ENCODE measurements at regions not wholly inside any gene's neighbourhood (a gene's known extent, or its start where the extent isn't known, plus 50 kb on each side); places are given as distances from the start of the nearest gene placed in this dataset.

DNA sequence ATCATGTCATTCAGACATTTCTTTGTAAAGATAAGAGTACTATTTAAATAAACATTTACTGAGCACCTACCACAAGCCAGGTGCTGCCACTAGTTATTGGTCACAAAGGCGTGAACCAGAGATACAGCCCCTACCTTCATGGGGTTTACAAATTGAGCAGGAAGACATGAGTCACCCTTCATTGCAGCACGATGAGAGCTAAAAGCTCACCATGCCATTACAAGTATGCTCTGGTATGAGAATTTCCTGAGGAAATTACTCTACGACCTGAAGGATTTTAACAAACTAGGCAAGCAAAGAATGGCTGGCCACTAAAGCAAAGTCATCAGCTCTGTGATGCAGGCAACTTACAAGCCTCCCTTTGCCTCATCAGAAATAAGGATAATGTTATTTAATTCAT, 346.8 kb downstream of the BRINP2 start:
- no peak for TF ChIP-seq EZH2 (IDR thresholded peaks at IDR 0.05; ENCODE audit: low read depth)
- TF ChIP-seq, protein P1, sequence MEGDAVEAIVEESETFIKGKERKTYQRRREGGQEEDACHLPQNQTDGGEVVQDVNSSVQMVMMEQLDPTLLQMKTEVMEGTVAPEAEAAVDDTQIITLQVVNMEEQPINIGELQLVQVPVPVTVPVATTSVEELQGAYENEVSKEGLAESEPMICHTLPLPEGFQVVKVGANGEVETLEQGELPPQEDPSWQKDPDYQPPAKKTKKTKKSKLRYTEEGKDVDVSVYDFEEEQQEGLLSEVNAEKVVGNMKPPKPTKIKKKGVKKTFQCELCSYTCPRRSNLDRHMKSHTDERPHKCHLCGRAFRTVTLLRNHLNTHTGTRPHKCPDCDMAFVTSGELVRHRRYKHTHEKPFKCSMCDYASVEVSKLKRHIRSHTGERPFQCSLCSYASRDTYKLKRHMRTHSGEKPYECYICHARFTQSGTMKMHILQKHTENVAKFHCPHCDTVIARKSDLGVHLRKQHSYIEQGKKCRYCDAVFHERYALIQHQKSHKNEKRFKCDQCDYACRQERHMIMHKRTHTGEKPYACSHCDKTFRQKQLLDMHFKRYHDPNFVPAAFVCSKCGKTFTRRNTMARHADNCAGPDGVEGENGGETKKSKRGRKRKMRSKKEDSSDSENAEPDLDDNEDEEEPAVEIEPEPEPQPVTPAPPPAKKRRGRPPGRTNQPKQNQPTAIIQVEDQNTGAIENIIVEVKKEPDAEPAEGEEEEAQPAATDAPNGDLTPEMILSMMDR (conservative IDR thresholded peaks at IDR 0.05) = no peak

Measured in PC-9 (cell line).